H9 (cell line): ENCODE measurements at regions not wholly inside any gene's neighbourhood (a gene's known extent, or its start where the extent isn't known, plus 50 kb on each side); places are given as distances from the start of the nearest gene placed in this dataset.

Experiments used
- DNase-seq: peaks from one replicate; pipeline ENCODE4 v3.0.0-alpha.2; 2017
- H2AFZ ChIP-seq: one replicate; pipeline ENCODE4 v1.6.1; 2013; ENCODE audit warnings: mild to moderate bottlenecking, low read length, control low read depth, moderate library complexity
- H2AK5ac ChIP-seq: 2 replicates; pipeline ENCODE4 v1.6.1; 2013; ENCODE audit warnings: low read length, control low read depth, mixed read lengths; ENCODE audit not compliant: insufficient read length
- H2BK120ac ChIP-seq: one replicate; pipeline ENCODE4 v1.6.1; 2013; ENCODE audit warnings: low read depth, mild to moderate bottlenecking, low read length, control low read depth, inconsistent platforms; ENCODE audit not compliant: poor library complexity, severe bottlenecking
- H2BK12ac ChIP-seq: 2 replicates; pipeline ENCODE4 v1.6.1; 2013; ENCODE audit warnings: low read length, control low read depth, mixed read lengths, low read depth; ENCODE audit not compliant: insufficient read length
- H2BK15ac ChIP-seq: 2 replicates; pipeline ENCODE4 v1.6.1; 2013; ENCODE audit warnings: low read depth, low read length, control low read depth
- H2BK20ac ChIP-seq: one replicate; pipeline ENCODE4 v1.6.1; 2013; ENCODE audit warnings: low read depth, mild to moderate bottlenecking, low read length, control low read depth, inconsistent platforms; ENCODE audit not compliant: poor library complexity, severe bottlenecking
- H2BK5ac ChIP-seq: 2 replicates; pipeline ENCODE4 v1.6.1; 2013; ENCODE audit warnings: low read length, control low read depth, mixed read lengths; ENCODE audit not compliant: insufficient read length
- H3K14ac ChIP-seq: 2 replicates; pipeline ENCODE4 v1.6.1; 2013; ENCODE audit warnings: low read length, control low read depth; ENCODE audit not compliant: insufficient read depth
- H3K18ac ChIP-seq: 2 replicates; pipeline ENCODE4 v1.6.1; 2013; ENCODE audit warnings: low read depth, mild to moderate bottlenecking, mixed read lengths, low read length, control low read depth; ENCODE audit not compliant: insufficient read length
- H3K23ac ChIP-seq: 2 replicates; pipeline ENCODE4 v1.6.1; 2013; ENCODE audit warnings: low read length, control low read depth, mixed read lengths, low read depth; ENCODE audit not compliant: insufficient read length
- H3K23me2 ChIP-seq: 2 replicates; pipeline ENCODE4 v1.6.1; 2013; ENCODE audit warnings: low read depth, mild to moderate bottlenecking, mixed read lengths, low read length, control low read depth; ENCODE audit not compliant: insufficient read length, poor library complexity, severe bottlenecking
- H3K27ac ChIP-seq: 2 replicates; pipeline ENCODE4 v1.5.1; 2013; ENCODE audit warnings: low read length, control low read depth, mixed read lengths, low read depth; ENCODE audit not compliant: insufficient read length
- H3K27me3 ChIP-seq: 2 replicates; pipeline ENCODE4 v1.6.1; 2013; ENCODE audit warnings: low read length, control low read depth, inconsistent platforms; ENCODE audit not compliant: insufficient read depth
- H3K4ac ChIP-seq: 2 replicates; pipeline ENCODE4 v1.6.1; 2013; ENCODE audit warnings: low read depth, mild to moderate bottlenecking, control low read depth, inconsistent platforms, low read length, moderate library complexity
- H3K4me1 ChIP-seq: 2 replicates; pipeline ENCODE4 v1.6.1; 2013; ENCODE audit warnings: low read length, control low read depth, inconsistent platforms; ENCODE audit not compliant: insufficient read depth
- H3K4me2 ChIP-seq: 2 replicates; pipeline ENCODE4 v1.6.1; 2013; ENCODE audit warnings: low read length, control low read depth, mixed read lengths; ENCODE audit not compliant: insufficient read length, insufficient read depth
- H3K56ac ChIP-seq: 2 replicates; pipeline ENCODE4 v1.6.1; 2013; ENCODE audit warnings: low read depth, mild to moderate bottlenecking, mixed read lengths, low read length, control low read depth; ENCODE audit not compliant: insufficient read length
- H3K79me1 ChIP-seq: 2 replicates; pipeline ENCODE4 v1.6.1; 2013; ENCODE audit warnings: low read depth, mild to moderate bottlenecking, moderate library complexity, low read length, control low read depth, inconsistent platforms; ENCODE audit not compliant: insufficient read depth, poor library complexity, severe bottlenecking
- H3K79me2 ChIP-seq: 2 replicates; pipeline ENCODE4 v1.6.1; 2013; ENCODE audit warnings: low read length, control low read depth, inconsistent platforms; ENCODE audit not compliant: insufficient read depth
- H3K9ac ChIP-seq: 2 replicates; pipeline ENCODE4 v1.6.1; 2013; ENCODE audit warnings: low read length, control low read depth, mixed read lengths; ENCODE audit not compliant: insufficient read length; ENCODE audit errors: extremely low read depth
- H3K9me3 ChIP-seq: one replicate; pipeline ENCODE4 v1.6.1; 2013; ENCODE audit warnings: low read depth, low read length, inconsistent platforms; ENCODE audit not compliant: control insufficient read depth
- H3T11ph ChIP-seq: one replicate; pipeline ENCODE4 v1.6.1; 2013; ENCODE audit warnings: mild to moderate bottlenecking, low read length, control low read depth, inconsistent platforms
- H4K20me1 ChIP-seq: one replicate; pipeline ENCODE4 v1.6.1; 2013; ENCODE audit not compliant: control insufficient read depth, insufficient read length, insufficient read depth
- H4K5ac ChIP-seq: 2 replicates; pipeline ENCODE4 v1.6.1; 2013; ENCODE audit warnings: low read depth, mild to moderate bottlenecking, mixed read lengths, low read length, control low read depth; ENCODE audit not compliant: insufficient read length
- H4K8ac ChIP-seq: replicated peaks from 2 replicates; pipeline ENCODE4 v1.6.1; 2013; ENCODE audit warnings: low read length, control low read depth, mixed read lengths, low read depth; ENCODE audit not compliant: insufficient read length
- H4K91ac ChIP-seq: 2 replicates; pipeline ENCODE4 v1.6.1; 2013; ENCODE audit warnings: low read depth, mild to moderate bottlenecking, moderate library complexity, mixed read lengths, low read length, control low read depth; ENCODE audit not compliant: insufficient read length
- H3K27ac Mint-ChIP-seq, 3 experiments: 2 replicates in 2 of 3; 3 replicates in 1 of 3; pipeline ENCODE4 v1.8.0; 2020 to 2021; ENCODE audit warnings: mixed read lengths in 3 of 3, mild to moderate bottlenecking in 1 of 3, moderate library complexity in 1 of 3
- H3K27me3 Mint-ChIP-seq: 2 replicates; pipeline ENCODE4 v1.8.0; 2021; ENCODE audit warnings: low read depth, mild to moderate bottlenecking, moderate library complexity, mixed read lengths
- H3K36me3 Mint-ChIP-seq, 3 experiments: 2 replicates in 2 of 3; 3 replicates in 1 of 3; pipeline ENCODE4 v1.8.0; 2020 to 2021; ENCODE audit warnings: low read depth in 3 of 3, mixed read lengths in 3 of 3; ENCODE audit not compliant: insufficient read depth in 1 of 3
- H3K4me1 Mint-ChIP-seq, 2 experiments: 2 replicates each; pipeline ENCODE4 v1.8.0; 2020; ENCODE audit warnings: mixed read lengths in 2 of 2
- H3K4me3 Mint-ChIP-seq, 2 experiments: 2 replicates in 1 of 2; 3 replicates in 1 of 2; pipeline ENCODE4 v1.8.0; 2020 to 2021; ENCODE audit warnings: mild to moderate bottlenecking in 2 of 2, mixed read lengths in 2 of 2, moderate library complexity in 1 of 2
- H3K9me3 Mint-ChIP-seq, 2 experiments: 2 replicates in 1 of 2; 3 replicates in 1 of 2; pipeline ENCODE4 v1.8.0; 2020; ENCODE audit warnings: mild to moderate bottlenecking in 2 of 2, mixed read lengths in 2 of 2, moderate library complexity in 1 of 2
- CTCF ChIP-seq: fragments of 200-600 bp; sonication (generic); conservative IDR thresholded peaks from 3 replicates; pipeline ENCODE4 v1.8.0; 2021; ENCODE audit warnings: antibody characterized with exemption, mild to moderate bottlenecking
- WGBS: extraction: QIAGEN DNeasy Blood & Tissue Kit; methylation state at CpG from one replicate; pipeline ENCODE4 v1.1.7; 2013; ENCODE audit warnings: missing lambda C conversion rate, low lambda C conversion rate, mixed read lengths; ENCODE audit not compliant: insufficient read length; ENCODE audit errors: extremely low coverage; 5-methylcytosine and 5-hydroxymethylcytosine counted together

- H3K27me3 Mint-ChIP-seq, result peaks cover 3% of the 10 kb centered on the region; the same call in 1 of the 2 replicates
- no peak overlapping the region for H2AFZ ChIP-seq
- WGBS, result no CpG with 5 or more reads among the region's 3 CpGs
- H3K56ac ChIP-seq, result no peak overlapping the region
- H4K20me1 ChIP-seq, result no peaks in the 10 kb centered on the region
- TF ChIP-seq CTCF, result no peak
- H3K36me3 Mint-ChIP-seq, result peaks cover 0 to 3% (median 0%) of the 10 kb centered on the region in 3 experiments; a peak in 4 of 7 replicates
- H3K18ac ChIP-seq, result no peak overlapping the region
- no peak overlapping the region for H2BK15ac ChIP-seq
- no peak overlapping the region for H4K8ac ChIP-seq
- no peak overlapping the region for H3K9ac ChIP-seq
- H3K23me2 ChIP-seq, result no peaks in the 10 kb centered on the region
- no peaks in the 10 kb centered on the region; the same call in 1 of the 2 replicates for H3K4me1 ChIP-seq
- no peak overlapping the region for H2BK20ac ChIP-seq
- H3K9me3 ChIP-seq, result no peaks in the 10 kb centered on the region
- H2BK120ac ChIP-seq, result no peak overlapping the region
- no peaks in the 10 kb centered on the region for H3K27me3 ChIP-seq
- H3K9me3 Mint-ChIP-seq, result no peaks in the 10 kb centered on the region; a peak in 3 of 5 replicates
- H3K27ac ChIP-seq, result no peak overlapping the region
- no peak overlapping the region for H2BK12ac ChIP-seq
- H2BK5ac ChIP-seq, result no peak overlapping the region
- no peaks in the 10 kb centered on the region for H3K79me2 ChIP-seq
- H3K79me1 ChIP-seq, result no peaks in the 10 kb centered on the region
- no peak overlapping the region for H3K4me2 ChIP-seq
- peaks cover 13 to 17% of the 10 kb centered on the region in 2 experiments for H3K4me1 Mint-ChIP-seq
- no peak overlapping the region for H4K91ac ChIP-seq
- H3K27ac Mint-ChIP-seq, result no peak overlapping the region
- DNase-seq, result no peak
- no peak overlapping the region for H3K14ac ChIP-seq
- H4K5ac ChIP-seq, result no peak overlapping the region
- H3K4me3 Mint-ChIP-seq, result no peak overlapping the region
- H3T11ph ChIP-seq, result no peak overlapping the region
- H3K4ac ChIP-seq, result no peak overlapping the region
- H2AK5ac ChIP-seq, result no peak overlapping the region
- no peak overlapping the region for H3K23ac ChIP-seq
These were observed 267.3 kb upstream of the LYZL1 start for GRCh38 chr10:29021591-29021990.
